CD4-positive, alpha-beta T cell treated with Interleukin-2 at 100 ng/mL for 4 hours (primary cell): ENCODE measurements at regions not wholly inside any gene's neighbourhood (a gene's known extent, or its start where the extent isn't known, plus 50 kb on each side); places are given as distances from the start of the nearest gene placed in this dataset.

Experiments used
- DNase-seq: peaks from one replicate; pipeline ENCODE4 v3.0.0-alpha.2; 2020; ENCODE audit warnings: low spot score

DNA sequence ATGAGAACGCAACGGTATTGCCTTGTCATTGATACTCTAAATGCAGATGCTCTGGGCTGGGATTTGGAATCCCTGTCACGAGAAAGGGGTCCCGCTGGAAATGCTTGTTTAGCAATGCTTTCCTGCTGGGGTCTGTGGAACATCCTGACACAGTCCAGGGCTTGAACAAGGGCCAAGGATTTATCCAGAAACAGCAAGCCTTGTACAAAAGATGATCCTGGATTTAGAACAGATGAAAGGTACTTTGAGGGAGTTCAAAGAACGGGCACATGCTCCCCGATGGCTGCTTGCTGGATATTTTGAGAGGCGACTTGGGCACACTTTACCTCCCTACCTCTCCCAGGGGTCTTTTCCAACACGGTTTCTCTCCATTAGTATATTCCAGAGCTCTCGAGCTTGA, 108.1 kb upstream of the CELF4 start:
- DNase-seq: no peak

DNA sequence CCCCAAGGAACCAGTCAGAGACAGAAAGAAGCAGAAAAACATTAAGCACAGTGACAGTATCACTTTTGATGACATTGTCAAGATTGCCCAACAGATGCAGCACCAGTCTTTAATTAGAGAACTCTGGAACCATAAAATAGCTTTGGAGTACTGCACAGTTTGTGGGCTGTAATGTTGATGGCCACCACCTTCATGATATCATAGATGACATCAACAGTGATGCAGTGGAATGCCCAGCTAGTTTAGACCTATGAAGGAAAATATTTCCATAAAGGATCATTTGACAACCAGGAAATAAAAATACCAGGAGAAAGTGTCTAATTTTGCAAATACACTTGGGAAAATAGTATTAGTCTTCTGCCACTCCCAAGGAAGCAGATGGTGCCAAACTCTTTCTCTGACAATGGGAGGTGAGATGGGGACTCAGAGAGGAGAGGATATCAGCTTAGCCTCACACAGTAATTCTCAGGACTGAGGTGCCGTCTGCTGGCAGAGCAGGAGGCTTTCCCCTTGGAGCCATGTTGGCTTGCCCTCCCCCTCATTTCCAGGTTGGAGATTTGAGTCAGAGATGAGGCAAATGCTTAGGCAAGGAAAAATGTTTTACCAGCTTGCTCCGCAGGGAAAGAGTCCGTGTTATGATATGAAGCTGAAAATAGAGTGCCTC, 107.5 kb upstream of the CELF4 start:
- DNase-seq: no peak

DNA sequence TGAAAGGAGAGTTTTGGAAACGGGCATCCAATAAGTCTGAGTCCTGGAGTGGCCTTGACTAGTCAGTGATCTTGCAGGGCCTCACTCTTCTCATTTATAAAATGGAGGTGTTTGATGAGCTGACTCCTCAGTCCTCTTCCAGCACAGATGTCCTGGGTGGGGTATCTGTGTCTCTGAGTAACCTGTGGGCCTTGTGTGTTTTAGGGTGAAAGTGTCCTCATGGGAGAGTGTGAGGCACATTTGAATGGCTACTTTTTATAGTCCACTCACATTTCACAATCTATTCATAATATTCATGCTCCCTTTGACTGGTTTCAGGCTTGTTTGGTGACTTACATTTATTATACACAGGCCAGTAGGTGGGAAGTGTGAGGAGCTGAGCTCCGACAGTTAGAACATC, 106.4 kb upstream of the CELF4 start:
- DNase-seq: no peak

DNA sequence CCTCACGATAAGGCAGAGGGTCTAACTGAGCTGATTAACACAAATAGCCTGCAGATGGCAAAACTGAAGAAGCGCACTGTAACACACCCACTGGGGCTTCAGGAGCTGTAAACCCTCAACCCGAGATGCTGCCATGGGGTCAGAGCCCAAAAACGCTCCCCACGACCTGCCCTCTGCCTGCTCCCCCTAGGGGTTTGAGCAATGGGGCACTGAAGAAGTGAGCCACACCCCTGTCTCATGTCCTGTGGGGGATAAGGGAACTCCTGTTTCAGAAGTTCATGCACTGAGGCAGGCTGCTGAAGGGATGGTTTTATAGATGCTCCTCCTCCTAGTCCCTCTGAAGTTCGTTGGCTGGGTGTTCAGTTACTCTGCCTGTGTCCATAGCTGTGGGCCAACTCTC, 105.9 kb upstream of the CELF4 start:
- DNase-seq: no peak

DNA sequence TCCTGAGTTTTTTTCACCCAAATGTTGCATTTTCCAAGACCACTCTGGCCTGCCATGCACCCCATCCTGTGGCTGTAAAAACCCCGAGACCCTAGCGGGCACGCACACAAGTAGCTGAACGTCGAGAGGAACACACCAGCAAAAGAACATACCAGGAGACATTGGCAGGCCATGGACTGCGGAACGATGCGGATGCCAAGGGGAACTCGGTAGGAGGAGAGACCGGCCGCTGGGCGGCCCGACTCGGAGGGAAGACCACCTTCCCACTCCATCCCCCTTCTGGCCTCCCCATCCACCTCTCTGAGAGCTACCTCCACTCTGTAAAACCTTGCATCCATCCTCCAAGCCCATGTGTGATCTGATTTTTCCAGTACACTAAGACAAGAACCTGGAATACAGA, 105.5 kb upstream of the CELF4 start:
- no peak for DNase-seq

DNA sequence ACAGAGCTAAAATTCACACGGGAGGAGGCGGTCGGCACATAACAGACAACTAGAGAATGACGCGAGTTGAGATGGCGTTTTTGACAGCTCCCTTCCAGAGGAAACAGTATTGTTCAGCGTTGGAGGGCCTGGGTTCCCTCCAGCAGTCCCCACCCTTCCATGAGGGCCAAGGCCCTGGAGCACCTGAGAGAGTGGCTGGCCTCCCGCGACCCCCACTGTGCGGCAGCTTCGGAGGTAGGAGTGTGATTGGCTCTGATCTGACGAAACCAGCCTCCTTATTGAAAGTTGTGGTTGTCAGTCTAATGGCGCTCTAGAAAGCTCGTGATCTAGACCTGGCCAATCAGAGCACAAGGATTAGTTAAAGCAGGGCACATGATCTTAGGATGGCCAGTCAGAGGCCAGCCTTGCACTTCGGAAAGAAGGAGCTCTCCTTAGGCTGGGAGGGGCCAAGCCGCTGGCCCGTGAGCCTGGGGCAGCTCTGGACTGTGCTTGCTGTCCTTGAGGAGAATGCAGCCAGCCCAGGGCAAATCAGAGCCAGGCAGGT, 104.5 kb upstream of the CELF4 start:
- DNase-seq: no peak

DNA sequence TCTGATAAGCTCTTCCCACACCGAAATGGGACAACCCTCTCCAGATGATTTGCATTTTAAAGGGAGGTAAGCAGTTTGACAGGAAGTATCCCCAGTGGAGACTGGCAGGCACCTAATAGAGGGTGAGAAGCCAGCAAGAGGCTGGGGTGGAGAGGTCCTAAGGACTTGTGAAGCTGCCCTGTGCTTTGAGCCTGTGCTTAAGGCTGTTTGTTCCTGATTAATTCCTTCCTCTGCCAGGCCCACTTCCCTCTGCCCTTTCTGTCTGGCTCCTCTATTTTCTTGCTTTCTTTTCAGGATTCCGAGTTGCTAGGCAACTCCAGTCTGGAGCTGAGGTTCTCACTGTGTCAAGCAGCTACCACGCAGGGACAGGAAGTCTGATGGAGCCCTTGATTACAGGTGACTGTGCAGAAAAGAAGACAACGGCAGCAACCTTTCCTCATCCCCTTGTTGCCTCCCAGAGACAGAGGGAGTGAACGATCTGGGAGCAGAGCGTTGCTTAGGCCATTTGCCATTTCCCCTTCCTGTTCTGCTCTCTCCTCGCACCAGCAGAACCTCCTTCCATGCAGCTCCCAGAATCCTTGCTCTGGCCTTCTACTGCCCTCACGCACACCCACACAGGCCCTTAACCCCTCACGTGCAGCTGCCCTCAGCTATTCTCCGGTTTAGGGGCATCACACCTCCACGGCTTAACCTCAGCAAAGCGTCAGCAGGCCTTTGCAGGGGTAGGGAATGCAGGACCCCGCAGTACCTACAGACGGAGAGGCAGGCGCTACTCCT, 103.6 kb upstream of the CELF4 start:
- no peak for DNase-seq

DNA sequence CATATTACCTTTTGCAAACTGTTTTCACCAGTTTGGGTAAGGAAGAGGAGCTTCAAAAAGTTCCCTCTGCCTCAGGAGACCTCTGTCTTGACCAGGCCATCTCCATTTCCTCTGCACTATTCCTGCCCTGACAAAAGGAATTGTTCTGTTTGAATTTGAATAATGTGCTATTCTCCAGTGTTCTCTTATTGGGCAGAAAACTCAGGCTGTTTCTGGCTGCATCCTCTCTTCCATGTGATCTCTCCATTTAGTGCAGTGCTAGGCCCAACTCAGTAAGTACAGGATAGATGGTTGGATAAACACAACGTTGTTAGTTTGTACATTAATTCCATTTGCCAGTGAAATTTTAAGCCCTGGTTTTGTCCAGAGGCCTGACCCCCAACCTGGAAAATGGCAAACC, 102.2 kb upstream of the CELF4 start:
- no peak for DNase-seq

DNA sequence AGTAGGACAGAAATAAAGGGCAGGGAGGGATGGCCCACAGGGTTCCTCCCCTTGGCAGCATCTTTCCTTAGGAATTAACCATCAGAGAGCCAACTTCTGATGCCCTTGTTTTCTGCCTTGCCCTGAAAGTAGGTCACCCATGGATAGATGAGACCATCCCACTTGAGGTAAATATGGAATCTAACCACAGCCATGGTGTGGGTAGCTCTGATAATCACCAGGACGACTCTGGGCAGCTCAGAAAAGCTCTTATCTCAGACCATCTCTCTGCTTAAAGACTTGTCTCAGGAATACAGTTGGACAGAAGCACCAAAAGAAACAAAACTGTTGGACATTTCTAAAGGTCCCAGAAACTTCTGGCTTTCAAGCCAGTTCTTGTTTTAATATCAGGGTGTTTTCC, 101.4 kb upstream of the CELF4 start:
- DNase-seq: no peak

DNA sequence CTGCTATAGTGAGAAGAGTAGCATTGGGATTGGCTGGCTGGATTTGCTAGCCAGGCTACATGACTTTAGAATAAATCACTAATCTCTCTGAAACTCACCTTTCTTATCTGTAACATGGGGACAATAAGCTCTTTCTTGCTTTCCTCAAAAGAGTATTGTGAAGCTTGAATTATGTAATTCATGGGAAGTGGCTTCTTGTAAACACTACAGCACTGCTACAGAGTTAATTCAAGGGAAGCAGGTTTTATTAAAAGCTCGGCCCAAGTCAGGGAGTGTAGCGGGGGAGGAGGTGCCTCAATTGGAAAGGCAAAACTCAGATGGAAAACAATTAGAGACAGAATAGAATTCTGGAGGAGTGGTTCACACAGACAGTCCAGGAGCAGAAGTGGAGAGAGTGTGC, 100.9 kb upstream of the CELF4 start:
- no peak for DNase-seq

DNA sequence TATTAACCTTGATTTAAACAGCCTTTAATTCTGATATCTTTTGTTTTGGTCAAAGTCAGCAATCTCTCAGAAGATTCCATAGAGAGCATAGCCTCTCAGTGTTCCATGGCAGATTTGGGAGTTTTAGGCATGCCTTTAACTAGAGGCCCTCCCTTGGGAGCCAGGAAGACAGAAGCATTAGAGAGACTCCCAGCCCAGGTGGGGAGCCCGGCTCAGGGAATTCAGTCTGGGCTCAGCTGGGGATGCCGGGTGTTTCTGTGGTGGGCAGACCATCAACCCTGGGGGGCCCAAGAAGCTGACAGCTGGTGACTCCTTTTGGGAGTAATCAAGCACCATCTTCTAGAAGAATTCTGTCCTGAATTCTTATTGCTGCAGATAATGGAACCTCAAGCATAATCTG, 99.7 kb upstream of the CELF4 start:
- DNase-seq: no peak

DNA sequence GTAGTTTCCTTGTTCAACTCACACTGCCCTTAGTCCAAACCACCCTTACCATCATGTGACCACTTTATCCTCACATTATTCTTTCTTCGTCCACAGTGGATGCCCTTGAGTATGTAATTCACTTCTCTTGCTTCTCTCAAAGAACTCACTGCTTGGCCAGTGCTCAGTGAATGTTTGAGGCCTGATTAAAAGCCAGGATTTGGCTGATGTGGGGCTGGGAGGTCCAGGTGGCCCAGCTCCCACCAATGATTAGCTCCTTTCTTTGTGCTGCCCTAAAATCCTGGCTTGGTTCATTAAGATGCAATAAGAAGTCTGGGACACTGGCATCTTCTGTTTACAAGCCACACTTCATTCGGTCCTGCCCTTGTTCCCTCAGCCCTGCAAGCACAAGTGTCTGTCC, 97.8 kb upstream of the CELF4 start:
- DNase-seq: no peak

DNA sequence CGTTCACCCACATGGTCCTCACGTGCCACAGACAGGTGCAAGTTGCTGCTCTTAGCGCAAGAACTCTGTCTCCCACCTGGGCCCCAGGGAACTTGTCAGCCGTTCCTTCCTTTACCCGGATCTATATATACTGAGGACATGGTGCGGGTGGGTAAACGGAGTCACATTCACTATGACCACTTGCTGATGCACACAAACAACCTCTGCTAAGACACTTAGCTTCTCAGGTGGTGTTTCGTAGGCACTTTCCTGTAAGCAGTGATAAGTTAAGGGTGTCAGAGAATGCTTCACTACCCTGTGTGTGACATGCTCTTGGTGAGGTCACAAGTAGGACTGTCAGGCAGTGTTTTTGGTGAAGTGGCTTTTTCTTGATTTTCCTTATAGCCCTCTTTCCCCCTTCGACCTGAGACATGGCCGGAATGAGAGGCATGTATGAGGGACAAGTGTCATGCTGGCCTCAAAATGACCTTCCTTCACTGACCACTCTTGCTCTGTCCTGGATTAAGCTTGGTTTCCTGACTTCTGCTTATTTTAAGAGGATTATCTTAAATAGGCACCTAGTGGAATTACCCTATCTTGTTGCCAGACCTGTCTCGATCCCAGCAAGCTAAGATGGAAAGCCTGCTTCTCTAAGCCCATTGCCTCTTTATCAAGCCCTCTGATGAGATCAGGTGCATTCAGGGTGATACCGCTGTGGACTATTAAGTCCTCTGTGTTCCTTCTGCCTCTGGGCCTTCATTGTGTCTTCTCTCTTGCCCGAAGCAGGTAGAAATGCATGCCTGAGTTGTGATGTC, 97.1 kb upstream of the CELF4 start:
- no peak for DNase-seq

DNA sequence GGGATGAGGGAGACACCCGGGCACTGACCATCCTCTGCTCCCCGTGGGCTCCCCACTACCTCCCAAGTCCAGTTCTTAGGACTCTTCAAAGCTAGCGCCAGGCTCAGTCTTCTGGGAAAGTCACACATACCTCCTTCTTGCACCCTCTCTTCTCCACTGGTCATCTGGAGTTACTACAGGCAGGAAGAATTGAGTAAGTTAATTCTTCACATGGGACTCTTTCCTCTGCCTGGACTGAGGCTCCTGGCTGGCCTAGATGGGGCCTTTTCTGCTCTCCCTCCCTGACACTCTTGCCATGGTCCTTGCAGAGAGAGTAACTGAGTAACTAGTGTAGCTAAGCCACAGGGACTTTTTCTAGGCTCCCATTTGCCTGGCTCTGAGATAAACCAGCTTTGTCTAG, 96.5 kb upstream of the CELF4 start:
- no peak for DNase-seq

DNA sequence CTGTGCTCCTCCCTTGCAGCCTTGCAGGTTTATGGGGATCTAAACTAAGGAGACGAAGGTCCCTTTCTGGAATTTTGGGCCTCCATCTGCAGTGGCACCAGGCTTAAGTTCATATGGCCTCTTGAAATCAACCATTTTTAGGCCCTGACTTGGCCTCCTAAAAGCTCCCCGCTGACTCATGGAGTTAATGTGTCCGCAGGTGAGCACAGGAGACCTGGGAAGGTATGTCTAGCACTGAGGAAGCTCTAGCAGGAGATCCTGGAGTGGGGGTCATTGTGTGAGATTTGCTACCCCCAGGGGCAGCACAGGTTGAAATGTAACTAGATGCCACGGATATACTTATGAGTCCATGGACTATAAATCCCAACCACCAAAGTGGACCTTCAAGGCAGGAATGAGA, 95.9 kb upstream of the CELF4 start:
- no peak for DNase-seq

DNA sequence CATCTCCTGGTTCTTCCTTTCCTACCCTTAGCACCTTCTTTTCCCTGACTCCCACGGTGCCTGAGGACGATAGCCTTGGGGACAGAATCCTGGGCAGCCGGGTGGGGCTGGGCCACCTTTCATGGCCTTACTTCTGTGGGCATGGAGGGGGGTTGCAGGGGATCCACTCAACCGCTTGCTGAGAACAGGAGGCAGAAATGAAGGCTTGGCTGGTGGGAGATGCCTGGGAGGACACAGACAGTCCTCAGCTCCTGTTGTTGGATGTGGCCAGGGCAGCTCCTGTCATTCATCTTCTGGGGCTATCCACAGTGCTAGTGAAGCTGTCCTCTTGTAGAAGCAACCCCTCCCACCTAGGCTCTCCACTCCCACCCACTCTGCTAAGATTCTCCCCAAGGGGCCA, 95.5 kb upstream of the CELF4 start:
- no peak for DNase-seq

DNA sequence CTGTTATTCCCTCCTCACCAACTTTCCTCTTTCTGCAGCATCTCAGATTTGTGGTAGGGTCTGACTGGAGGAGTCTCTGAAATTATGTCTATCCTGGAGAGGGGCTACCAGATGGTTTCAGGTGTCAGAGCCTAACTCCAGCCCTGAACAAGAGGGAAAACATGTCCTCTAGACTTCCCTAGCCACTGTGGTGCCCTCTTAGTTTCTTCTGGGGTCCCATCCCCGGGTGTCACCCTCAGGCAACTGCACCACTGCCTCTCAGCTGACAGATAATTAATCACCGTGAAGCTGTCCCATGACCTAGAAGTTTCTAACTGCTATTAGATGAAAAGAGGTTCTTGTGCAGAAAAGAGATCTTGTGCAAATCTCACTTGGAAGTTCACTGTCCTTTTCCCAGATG, 95.1 kb upstream of the CELF4 start:
- no peak for DNase-seq

DNA sequence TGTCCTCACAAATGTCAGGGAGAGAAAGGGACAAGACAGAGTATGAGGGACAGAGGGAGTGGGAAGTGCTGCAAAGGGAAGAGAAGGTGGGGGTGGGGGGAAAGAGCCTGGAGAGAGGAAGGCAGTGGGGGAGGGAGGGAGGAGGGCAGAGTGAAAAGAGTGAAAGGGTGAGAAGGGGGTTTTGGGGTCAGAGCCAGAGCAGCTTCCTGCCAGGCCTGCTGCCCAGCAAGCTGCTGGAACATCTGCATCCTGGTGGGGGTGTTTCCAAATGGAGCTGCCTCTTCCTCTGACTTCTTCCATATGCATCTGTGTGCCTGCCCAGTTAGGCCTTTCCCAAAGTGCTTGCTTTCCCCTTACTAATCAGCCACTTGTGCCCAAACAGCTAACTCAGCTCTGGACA, 94.3 kb upstream of the CELF4 start:
- DNase-seq: no peak

DNA sequence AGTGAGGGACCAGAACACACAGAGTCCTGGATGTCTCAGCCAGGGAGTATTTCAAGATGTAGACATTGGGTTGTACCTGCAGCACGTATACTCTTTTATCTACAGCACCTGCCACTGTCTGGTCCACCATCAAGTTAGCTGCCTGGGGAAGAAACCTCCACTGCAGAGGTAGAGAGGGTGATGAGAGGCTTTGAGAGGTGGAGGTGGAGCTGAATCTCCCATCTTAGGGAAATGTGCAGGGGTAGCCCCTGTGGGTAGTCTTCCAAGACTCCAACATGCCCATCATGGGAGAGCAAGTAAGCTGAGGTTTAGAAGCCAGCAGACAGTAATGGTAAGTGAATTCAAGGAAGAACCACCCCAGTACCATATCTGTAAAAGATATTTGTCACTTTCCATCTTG, 93.3 kb upstream of the CELF4 start:
- DNase-seq: no peak

DNA sequence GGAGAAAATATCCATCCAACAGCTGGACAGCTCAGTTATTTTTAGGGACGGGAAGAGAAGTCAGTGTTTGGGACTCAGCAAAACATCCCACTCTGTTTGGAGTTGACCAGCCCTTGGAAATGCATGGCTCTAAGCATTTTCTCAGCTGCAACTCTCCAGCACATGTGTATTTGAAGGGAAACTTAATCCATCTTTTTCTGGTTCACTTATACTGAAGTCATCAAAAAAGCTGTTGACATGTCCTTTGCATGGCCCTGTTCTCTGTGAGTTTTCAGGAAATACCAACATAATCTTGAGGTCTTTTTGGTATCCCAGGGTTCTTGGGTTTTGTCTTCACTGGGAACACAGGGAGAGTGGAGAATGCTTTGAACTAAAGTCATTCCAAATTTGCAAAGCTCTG, 91.9 kb upstream of the CELF4 start:
- no peak for DNase-seq

DNA sequence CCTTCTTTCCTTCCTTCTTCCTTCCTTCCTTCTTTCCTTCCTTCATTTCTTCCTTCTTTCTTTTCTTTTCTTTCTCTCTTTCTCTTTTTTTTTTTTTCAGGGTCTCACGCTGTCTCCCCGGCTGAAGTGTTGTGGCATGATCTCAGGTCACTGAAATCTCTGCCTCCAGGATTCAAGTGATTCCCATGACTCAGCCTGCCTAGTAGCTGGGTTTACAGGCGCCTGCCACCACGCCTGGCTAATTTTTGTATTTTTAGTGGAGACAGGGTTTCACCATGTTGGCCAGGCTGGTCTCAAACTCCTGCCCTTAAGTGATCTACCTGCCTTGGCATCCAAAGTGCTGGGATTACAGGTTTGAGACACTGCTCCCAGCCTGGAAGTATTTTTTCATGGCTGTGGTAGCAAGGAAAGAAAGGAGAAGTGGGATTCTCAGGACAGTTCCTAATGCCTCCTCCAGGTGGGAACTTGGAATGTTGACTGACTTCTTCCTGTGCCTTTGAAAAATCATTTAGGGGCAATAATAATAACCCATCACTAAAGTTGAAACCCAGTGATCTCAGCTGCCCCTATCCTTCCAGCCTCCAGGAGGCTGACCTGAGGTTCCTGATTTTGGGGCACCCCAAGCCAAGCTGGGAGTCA, 89.3 kb upstream of the CELF4 start:
- no peak for DNase-seq

DNA sequence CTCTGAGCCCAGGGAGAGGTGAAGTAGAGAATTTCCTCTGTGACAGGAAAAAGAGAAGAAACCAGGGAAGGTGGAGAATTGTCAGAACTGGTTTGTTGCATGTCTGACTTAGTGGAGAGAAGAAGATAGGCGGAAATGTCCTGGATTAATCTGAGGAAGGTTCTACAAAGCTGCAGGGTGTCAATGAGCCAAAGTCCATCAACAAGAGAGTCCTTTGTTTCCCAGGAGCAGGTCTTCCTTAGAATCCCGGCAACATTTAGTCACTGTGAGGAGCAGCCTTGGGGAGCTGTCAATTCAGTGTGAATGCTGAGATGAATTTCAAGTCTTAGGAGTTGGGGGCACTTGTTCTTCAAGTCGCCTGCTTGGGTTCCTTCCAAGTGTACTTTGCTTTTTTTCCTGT, 88.4 kb upstream of the CELF4 start:
- no peak for DNase-seq

DNA sequence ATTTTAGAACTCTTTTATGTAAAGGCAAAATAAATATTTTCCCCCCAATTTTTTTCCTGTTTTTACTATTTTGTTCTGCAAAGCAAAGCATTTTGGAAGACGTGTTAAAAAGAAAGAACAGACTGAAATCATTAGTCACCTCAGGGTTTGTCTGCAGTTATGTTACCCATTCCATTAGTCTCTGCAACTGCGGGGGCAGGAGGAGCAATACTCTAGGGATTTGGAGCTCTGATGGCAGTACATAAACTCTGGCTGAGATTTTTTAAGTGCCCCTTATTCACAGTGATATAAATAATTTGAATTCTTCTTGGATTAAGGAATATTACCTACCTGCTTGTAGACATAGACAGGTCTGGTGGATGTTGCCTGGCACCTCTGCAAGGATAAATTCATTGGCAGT, 88.0 kb upstream of the CELF4 start:
- no peak for DNase-seq
